SU-DHL-6 (cell line): ENCODE measurements at regions not wholly inside any gene's neighbourhood (a gene's known extent, or its start where the extent isn't known, plus 50 kb on each side); places are given as distances from the start of the nearest gene placed in this dataset.

Experiments used
- CTCF ChIP-seq: fragments of 200-600 bp; sonication (generic); IDR thresholded peaks from one replicate; pipeline ENCODE4 v1.5.1; 2017; ENCODE audit warnings: antibody characterized with exemption, mild to moderate bottlenecking, low read length, moderate library complexity; ENCODE audit not compliant: insufficient read depth, poor library complexity, severe bottlenecking
- EZH2phosphoT487 ChIP-seq: fragments of 200-600 bp; sonication (generic), shearing (Covaris generic); conservative IDR thresholded peaks from 2 replicates; pipeline ENCODE4 v1.6.1; 2018; ENCODE audit warnings: mild to moderate bottlenecking, antibody characterized with exemption, low read length, moderate library complexity, mixed read lengths

- TF ChIP-seq CTCF (no peak), EZH2phosphoT487 (no peak)
Measured at GRCh38 chr11:26201411-26201810, 130.5 kb upstream of the ANO3 start.
